SH-SY5Y (cell line): ENCODE measurements at regions not wholly inside any gene's neighbourhood (a gene's known extent, or its start where the extent isn't known, plus 50 kb on each side); places are given as distances from the start of the nearest gene placed in this dataset.

Source experiments
- GATA2 ChIP-seq: IDR thresholded peaks from 2 replicates; pipeline ENCODE4 v1.6.1; 2011; ENCODE audit warnings: mild to moderate bottlenecking, low read depth, low read length
- GATA3 ChIP-seq: IDR thresholded peaks from 2 replicates; pipeline ENCODE4 v1.6.1; 2011; ENCODE audit warnings: low read depth, mild to moderate bottlenecking, low read length, moderate library complexity

DNA sequence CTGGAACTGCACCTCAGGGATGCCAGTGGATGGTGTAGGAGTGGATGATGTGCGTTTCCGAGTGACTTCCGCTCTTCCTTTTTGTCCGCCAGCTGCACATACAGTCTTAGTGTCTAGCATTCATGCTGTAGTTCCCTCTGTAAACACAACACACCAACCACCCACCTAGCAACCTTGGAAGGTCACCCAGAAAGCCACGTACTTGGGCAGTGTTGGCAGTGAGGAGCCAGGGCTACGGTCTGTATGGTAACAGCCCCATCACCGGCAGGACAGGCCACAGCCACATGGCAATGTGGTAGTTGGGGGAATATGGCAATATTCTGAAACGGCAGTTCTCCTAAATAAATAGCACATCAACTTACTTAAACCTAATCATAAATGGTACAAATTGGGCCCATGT lies 613.5 kb upstream of the MGMT start:
- TF ChIP-seq GATA2 (no peak), GATA3 (no peak)
